OCI-LY7 (cell line): ENCODE measurements at regions not wholly inside any gene's neighbourhood (a gene's known extent, or its start where the extent isn't known, plus 50 kb on each side); places are given as distances from the start of the nearest gene placed in this dataset.

Experiments used
- BruUV-seq: library from RNA; stranded (reverse); fragments of 400-500 nt; replicated peaks from 2 replicates; lab custom pipeline; 2021; lab: Mats Ljungman, UMichigan
- CTCF ChIA-PET: fragments of 300-600 bp; sonication (Branson Sonifier 250); formaldehyde crosslinking; loops from one replicate; lab custom pipeline; 2022; ENCODE audit warnings: antibody characterized with exemption; ENCODE audit not compliant: unreplicated experiment; lab: Charles Lee
- POLR2A ChIA-PET: fragments of 300-600 bp; sonication (Branson Sonifier 250); formaldehyde crosslinking; loops from one replicate; lab custom pipeline; 2022; ENCODE audit warnings: antibody characterized with exemption; lab: Charles Lee
- DNase-seq: peaks from one replicate; pipeline ENCODE4 v3.0.0-alpha.2; 2015; ENCODE audit warnings: low spot score
- H2AFZ ChIP-seq: fragments of 200-600 bp; sonication (generic), shearing (Covaris generic); 2 replicates; pipeline ENCODE4 v1.6.1; 2014; ENCODE audit warnings: mild to moderate bottlenecking, antibody characterized with exemption, low read length, moderate library complexity
- H3K27ac ChIP-seq: fragments of 200-600 bp; sonication (generic); 2 replicates; pipeline ENCODE4 v1.5.1; 2014; ENCODE audit warnings: mixed run types, low read depth, mild to moderate bottlenecking, moderate library complexity, low read length, inconsistent platforms; ENCODE audit not compliant: poor library complexity, severe bottlenecking
- H3K36me3 ChIP-seq: fragments of 200-600 bp; sonication (generic); 2 replicates; pipeline ENCODE4 v1.6.1; 2014; ENCODE audit warnings: mild to moderate bottlenecking, antibody characterized with exemption, low read length, moderate library complexity, mixed read lengths; ENCODE audit not compliant: insufficient read depth
- H3K4me1 ChIP-seq: fragments of 200-600 bp; sonication (generic); 2 replicates; pipeline ENCODE4 v1.5.1; 2014; ENCODE audit warnings: mild to moderate bottlenecking, low read length; ENCODE audit not compliant: insufficient read depth, poor library complexity, severe bottlenecking
- H3K4me2 ChIP-seq: fragments of 200-600 bp; sonication (generic); 2 replicates; pipeline ENCODE4 v1.6.1; 2014; ENCODE audit warnings: mild to moderate bottlenecking, low read length
- H3K4me3 ChIP-seq: fragments of 200-600 bp; sonication (generic); 2 replicates; pipeline ENCODE4 v1.5.1; 2014; ENCODE audit warnings: mild to moderate bottlenecking, low read depth, low read length; ENCODE audit not compliant: poor library complexity, severe bottlenecking
- H3K79me2 ChIP-seq: fragments of 200-600 bp; sonication (generic); 2 replicates; pipeline ENCODE4 v1.6.1; 2016; ENCODE audit warnings: low read depth, mild to moderate bottlenecking, low read length, moderate library complexity, mixed read lengths; ENCODE audit not compliant: insufficient read depth
- H3K9me2 ChIP-seq: fragments of 200-600 bp; sonication (generic); 2 replicates; pipeline ENCODE4 v1.6.1; 2016; ENCODE audit warnings: mild to moderate bottlenecking, low read length, mixed read lengths; ENCODE audit not compliant: insufficient read depth
- H3K9me3 ChIP-seq: fragments of 200-600 bp; sonication (generic); 2 replicates; pipeline ENCODE4 v1.6.1; 2014; ENCODE audit warnings: mild to moderate bottlenecking, mixed run types, low read length, mixed read lengths
- H4K20me1 ChIP-seq: fragments of 200-600 bp; sonication (generic); 2 replicates; pipeline ENCODE4 v1.6.1; 2014; ENCODE audit warnings: mild to moderate bottlenecking, antibody characterized with exemption, low read length, moderate library complexity, mixed read lengths; ENCODE audit not compliant: insufficient read depth
- CTCF ChIP-seq: fragments of 200-600 bp; sonication (generic); conservative IDR thresholded peaks from 2 replicates; pipeline ENCODE4 v1.5.1; 2014; ENCODE audit warnings: mild to moderate bottlenecking, antibody characterized with exemption, low read length, moderate library complexity, mixed read lengths
- EZH2phosphoT487 ChIP-seq: fragments of 200-600 bp; sonication (generic); IDR thresholded peaks from 2 replicates; pipeline ENCODE4 v1.6.1; 2018; ENCODE audit warnings: low read depth, borderline replicate concordance, mild to moderate bottlenecking, mixed run types, antibody characterized with exemption, low read length, moderate library complexity, mixed read lengths
- intact Hi-C: fragments of 100-400 bp; cut with micrococcal nuclease; formaldehyde crosslinking; loops from one replicate; pipeline ENCODE4 v1.10.0; 2022; ENCODE audit not compliant: unreplicated experiment

GRCh38 chr1:22296701-22297591 is 154.0 kb upstream of the WNT4 start:
- H3K4me1 ChIP-seq: no peaks in the 10 kb centered on the region
- no peak overlapping the region for H2AFZ ChIP-seq
- no TSS peak for BruUV-seq
- no peak for DNase-seq
- no peak overlapping the region for H3K4me2 ChIP-seq
- no peaks in the 10 kb centered on the region for H3K9me2 ChIP-seq
- TF ChIP-seq CTCF (no peak), EZH2phosphoT487 (no peak)
- no peak overlapping the region for H3K27ac ChIP-seq
- H3K9me3 ChIP-seq: no peaks in the 10 kb centered on the region
- intact Hi-C loops: no loop called here
- H4K20me1 ChIP-seq: no peaks in the 10 kb centered on the region
- no peaks in the 10 kb centered on the region for H3K79me2 ChIP-seq
- ChIA-PET CTCF (no interaction called here), POLR2A (interaction anchor here (0.6 kb wide), 1 partner anchor 474 kb away, joined by 3 read pairs; no protein-coding TSS in a partner anchor)
- H3K4me3 ChIP-seq: no peak overlapping the region
- no peaks in the 10 kb centered on the region for H3K36me3 ChIP-seq

DNA sequence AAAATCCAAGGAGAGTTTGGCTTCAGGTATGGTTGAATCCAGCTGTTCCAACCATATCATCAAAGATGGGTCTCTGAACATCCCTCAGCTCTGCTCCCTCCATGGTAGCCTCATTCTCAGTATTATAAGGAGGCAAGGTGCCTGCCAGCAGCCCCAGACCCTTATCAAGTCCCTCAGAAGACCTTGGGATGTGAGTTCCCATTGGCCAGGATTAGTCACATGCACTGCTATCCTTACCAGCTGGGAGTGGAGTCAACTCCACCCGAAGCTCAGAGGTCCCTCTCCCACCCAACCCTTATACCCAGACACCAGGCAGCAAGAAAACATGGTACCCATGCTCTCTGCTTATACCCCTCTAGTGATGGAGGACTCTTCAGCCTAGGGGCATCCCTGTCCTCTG is 153.7 kb upstream of the ZBTB40 start:
- Histone ChIP-seq H4K20me1 (no peaks in the 10 kb centered on the region), H3K79me2 (no peaks in the 10 kb centered on the region), H3K27ac (no peak overlapping the region), H2AFZ (no peak overlapping the region), H3K36me3 (no peaks in the 10 kb centered on the region), H3K4me1 (no peaks in the 10 kb centered on the region), H3K9me2 (no peaks in the 10 kb centered on the region), H3K4me2 (no peak overlapping the region), H3K9me3 (no peaks in the 10 kb centered on the region), H3K4me3 (no peak overlapping the region)
- intact Hi-C loops: no loop called here
- no TSS peak for BruUV-seq
- ChIA-PET CTCF (no interaction called here), POLR2A (no interaction called here)
- TF ChIP-seq CTCF: no peak
- no peak for DNase-seq

DNA sequence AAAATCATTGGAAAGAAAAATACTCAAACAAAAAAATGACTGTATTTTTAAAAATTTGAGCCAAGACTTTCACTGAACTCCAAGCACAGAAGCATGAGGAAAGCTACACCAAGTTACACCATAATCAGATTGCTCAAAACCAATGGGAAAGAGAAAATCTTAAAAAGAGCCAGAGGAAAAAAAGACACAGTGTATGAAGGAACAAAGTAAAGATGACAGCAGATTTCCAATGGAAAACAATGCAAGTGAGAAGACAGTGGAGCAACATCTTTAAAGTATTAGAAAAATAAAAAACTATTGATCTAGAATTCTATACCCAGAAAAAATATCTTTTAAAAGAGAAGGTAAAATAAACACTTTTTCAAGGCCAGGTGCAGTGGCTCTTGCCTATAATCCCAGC is 147.8 kb upstream of the ZBTB40 start:
- H3K79me2 ChIP-seq: no peaks in the 10 kb centered on the region
- intact Hi-C loops: no loop called here
- TF ChIP-seq CTCF (no peak), EZH2phosphoT487 (no peak)

More for the DNA sequence above, 147.8 kb upstream of the ZBTB40 start:
- Histone ChIP-seq H3K4me2 (no peak overlapping the region), H3K9me3 (no peaks in the 10 kb centered on the region), H3K4me1 (no peaks in the 10 kb centered on the region), H4K20me1 (no peaks in the 10 kb centered on the region), H3K4me3 (no peak overlapping the region), H3K36me3 (no peaks in the 10 kb centered on the region), H3K9me2 (no peaks in the 10 kb centered on the region), H2AFZ (no peak overlapping the region), H3K27ac (no peak overlapping the region)
- ChIA-PET POLR2A (no interaction called here), CTCF (no interaction called here)
- no peak for DNase-seq
- no TSS peak for BruUV-seq
